Breast epithelium (tissue), 4 donors: ENCODE measurements at regions not wholly inside any gene's neighbourhood (a gene's known extent, or its start where the extent isn't known, plus 50 kb on each side); places are given as distances from the start of the nearest gene placed in this dataset.

Experiments
- DNase-seq, 2 donors: peaks; one replicate each; pipeline ENCODE4 v3.0.0-alpha.2; 2019; ENCODE audit warnings: low spot score in 2 of 2
- H3K27ac ChIP-seq, 2 donors: fragments of 200-600 bp; sonication (generic) in 1 of 2; one replicate each; pipeline ENCODE4 v1.5.1; 2016 to 2019; ENCODE audit warnings: mild to moderate bottlenecking in 1 of 2
- H3K27me3 ChIP-seq, 2 donors: fragments of 200-600 bp; sonication (generic) in 1 of 2; one replicate each; pipeline versions ENCODE4 v1.5.1 to v1.6.0; 2017 to 2019; ENCODE audit warnings: control low read depth in 1 of 2, mild to moderate bottlenecking in 1 of 2
- H3K36me3 ChIP-seq: fragments of 200-600 bp; one replicate; pipeline ENCODE4 v1.5.1; 2019
- H3K4me1 ChIP-seq, 2 donors: fragments of 200-600 bp; sonication (generic); one replicate each; pipeline ENCODE4 v1.5.1; 2016 to 2019; ENCODE audit warnings: control low read depth in 1 of 2
- H3K4me3 ChIP-seq, 3 donors: fragments of 200-600 bp; sonication (generic); 1 replicate in 2 of 3; 2 replicates in 1 of 3; pipeline ENCODE4 v1.5.1; 2016 to 2019; ENCODE audit warnings: mild to moderate bottlenecking in 3 of 3, moderate library complexity in 2 of 3
- H3K9me3 ChIP-seq, 2 donors: fragments of 200-600 bp; sonication (generic) in 1 of 2; one replicate each; pipeline ENCODE4 v1.5.1; 2016 to 2019; ENCODE audit warnings: control low read depth in 1 of 2
- POLR2A ChIP-seq: fragments of 450-650 bp; IDR thresholded peaks from one replicate; pipeline ENCODE4 v1.6.1; 2016; ENCODE audit warnings: antibody characterized with exemption, mild to moderate bottlenecking, moderate library complexity
- POLR2AphosphoS5 ChIP-seq, 3 donors: sonication (generic); formaldehyde crosslinking; IDR thresholded peaks; one replicate each; pipeline ENCODE4 v1.6.1; 2017; ENCODE audit warnings: antibody characterized with exemption in 3 of 3
- intact Hi-C: fragments of 100-400 bp; cut with DNase I; formaldehyde crosslinking; loops from one replicate; pipeline ENCODE4 v1.15.1; 2023; ENCODE audit warnings: low total_unique reads
- TF ChIP-seq, protein P1 (sequence below), 3 donors: fragments of 450-650 bp; IDR thresholded peaks; one replicate each; pipeline ENCODE4 v1.5.1; 2016 to 2017; ENCODE audit warnings: antibody characterized with exemption in 3 of 3, mild to moderate bottlenecking in 3 of 3, moderate library complexity in 3 of 3

DNA sequence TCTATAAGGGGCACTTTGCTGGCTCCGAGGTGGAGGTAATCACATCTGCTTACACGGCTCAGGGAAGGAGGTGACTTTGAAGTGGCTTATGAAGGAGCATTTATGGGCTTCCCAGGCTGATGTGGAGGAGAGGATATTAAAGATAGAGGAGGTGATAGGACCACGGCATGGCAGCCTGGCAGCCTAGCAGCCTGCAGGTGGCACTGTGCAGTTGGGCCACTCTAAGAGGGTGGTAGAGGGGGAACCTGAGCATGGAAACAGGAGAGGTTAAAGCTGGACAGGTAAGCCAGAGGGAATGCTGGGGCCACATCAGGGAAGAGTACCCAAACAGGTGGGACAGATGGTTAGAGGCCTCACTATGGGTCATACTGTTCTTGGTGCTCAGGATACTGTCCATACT is 375.0 kb downstream of the WDR72 start:
- Histone ChIP-seq H3K9me3 (no peaks in the 10 kb centered on the region), H3K27ac (no peak overlapping the region), H3K4me3 (no peak overlapping the region), H3K27me3 (no peaks in the 10 kb centered on the region), H3K4me1 (no peaks in the 10 kb centered on the region), H3K36me3 (no peaks in the 10 kb centered on the region)
- no peak for DNase-seq
- intact Hi-C loops, result no loop called here
- TF ChIP-seq, protein P1, sequence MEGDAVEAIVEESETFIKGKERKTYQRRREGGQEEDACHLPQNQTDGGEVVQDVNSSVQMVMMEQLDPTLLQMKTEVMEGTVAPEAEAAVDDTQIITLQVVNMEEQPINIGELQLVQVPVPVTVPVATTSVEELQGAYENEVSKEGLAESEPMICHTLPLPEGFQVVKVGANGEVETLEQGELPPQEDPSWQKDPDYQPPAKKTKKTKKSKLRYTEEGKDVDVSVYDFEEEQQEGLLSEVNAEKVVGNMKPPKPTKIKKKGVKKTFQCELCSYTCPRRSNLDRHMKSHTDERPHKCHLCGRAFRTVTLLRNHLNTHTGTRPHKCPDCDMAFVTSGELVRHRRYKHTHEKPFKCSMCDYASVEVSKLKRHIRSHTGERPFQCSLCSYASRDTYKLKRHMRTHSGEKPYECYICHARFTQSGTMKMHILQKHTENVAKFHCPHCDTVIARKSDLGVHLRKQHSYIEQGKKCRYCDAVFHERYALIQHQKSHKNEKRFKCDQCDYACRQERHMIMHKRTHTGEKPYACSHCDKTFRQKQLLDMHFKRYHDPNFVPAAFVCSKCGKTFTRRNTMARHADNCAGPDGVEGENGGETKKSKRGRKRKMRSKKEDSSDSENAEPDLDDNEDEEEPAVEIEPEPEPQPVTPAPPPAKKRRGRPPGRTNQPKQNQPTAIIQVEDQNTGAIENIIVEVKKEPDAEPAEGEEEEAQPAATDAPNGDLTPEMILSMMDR (IDR thresholded peaks at IDR 0.05), result no peak
- TF ChIP-seq POLR2A (no peak), POLR2AphosphoS5 (IDR thresholded peaks at IDR 0.05) (no peak)

DNA sequence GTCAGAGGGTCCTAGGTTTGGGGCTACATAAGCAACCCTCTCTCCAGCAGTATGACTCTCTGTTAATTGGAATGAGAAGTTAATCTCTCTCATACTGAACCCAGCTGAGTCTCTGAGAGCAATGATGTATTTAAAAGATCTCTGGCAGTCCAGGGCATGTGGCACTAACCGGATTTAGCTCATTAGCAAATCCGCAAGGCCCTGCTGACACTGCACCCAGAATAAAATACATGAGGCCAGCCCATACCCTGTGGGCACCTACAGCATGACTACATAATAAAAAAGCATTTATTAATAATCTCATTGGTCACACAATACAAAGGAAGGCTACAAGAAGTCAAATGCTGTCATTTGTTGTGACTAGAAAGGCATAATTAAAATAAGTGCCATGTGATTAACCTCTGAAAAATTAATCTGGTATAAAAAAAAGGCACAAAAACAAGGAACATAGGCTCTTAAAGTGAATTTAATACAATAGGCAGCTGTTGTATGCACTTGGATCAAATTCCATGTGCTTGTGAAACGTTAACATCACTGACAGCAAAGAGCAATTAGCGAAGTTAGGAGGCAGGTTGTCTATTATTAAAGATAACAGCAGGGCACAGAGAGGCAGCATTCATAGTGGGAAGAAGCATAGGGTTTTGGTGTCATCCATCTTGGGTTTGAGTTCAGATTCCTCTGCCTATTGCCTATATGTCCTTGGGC is 381.2 kb downstream of the WDR72 start:
- no peaks in the 10 kb centered on the region for H3K4me1 ChIP-seq
- intact Hi-C loops, result no loop called here
- TF ChIP-seq, protein P1 (IDR thresholded peaks at IDR 0.05), result no peak
- no peak for TF ChIP-seq POLR2A
- TF ChIP-seq POLR2AphosphoS5 (IDR thresholded peaks at IDR 0.05), result no peak
- no peak overlapping the region for H3K27ac ChIP-seq
- DNase-seq, result no peak
- H3K4me3 ChIP-seq, result no peak overlapping the region
- no peaks in the 10 kb centered on the region for H3K27me3 ChIP-seq
- H3K9me3 ChIP-seq, result no peaks in the 10 kb centered on the region
- H3K36me3 ChIP-seq, result no peaks in the 10 kb centered on the region

DNA sequence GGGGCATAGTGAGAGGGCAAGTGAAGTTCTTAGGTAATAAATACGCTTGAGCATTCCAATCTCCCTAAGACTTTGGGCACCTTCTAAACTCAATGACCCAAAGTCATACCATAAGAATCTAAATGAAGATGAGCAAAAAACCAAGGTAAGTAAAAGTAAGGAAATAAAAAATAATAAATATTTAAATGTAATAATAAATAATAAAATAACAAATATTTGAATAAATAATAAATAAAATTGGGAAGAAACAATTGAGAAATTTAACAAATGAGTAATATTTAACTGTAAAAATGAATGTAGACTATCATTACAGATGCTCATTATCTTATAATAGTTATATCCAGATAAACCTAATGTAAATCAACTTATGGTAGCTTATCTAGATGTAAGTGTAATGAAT is 391.7 kb downstream of the WDR72 start:
- Histone ChIP-seq H3K27me3 (no peaks in the 10 kb centered on the region), H3K4me3 (no peak overlapping the region), H3K36me3 (no peaks in the 10 kb centered on the region), H3K27ac (no peak overlapping the region), H3K9me3 (peaks cover 0 to 11% of the 10 kb centered on the region in 2 donors), H3K4me1 (no peaks in the 10 kb centered on the region)
- TF ChIP-seq POLR2AphosphoS5 (IDR thresholded peaks at IDR 0.05), result no peak
- intact Hi-C loops, result no loop called here
- DNase-seq, result no peak

DNA sequence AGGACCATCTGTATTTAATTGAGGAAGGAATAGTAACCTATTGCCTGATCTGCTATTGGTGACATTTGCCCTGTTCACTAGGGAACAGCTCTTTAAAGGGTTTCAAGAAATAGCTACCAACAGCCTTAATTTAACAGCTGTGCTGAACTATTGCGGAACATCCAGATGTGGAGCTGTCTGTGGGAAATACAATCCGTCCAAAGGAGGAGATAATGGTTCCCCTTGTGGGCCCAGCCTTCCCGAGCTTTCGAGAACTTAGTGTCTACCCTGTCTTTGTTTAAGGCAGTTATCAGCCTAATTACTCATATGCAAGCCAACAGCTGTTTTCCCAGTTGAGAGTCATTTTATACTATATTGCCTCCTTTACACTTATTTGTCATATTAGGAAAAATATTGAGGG is 398.6 kb downstream of the WDR72 start:
- TF ChIP-seq, protein P1 (IDR thresholded peaks at IDR 0.05), result no peak
- no peak for TF ChIP-seq POLR2A
- no peak for TF ChIP-seq POLR2AphosphoS5 (IDR thresholded peaks at IDR 0.05)
- no peaks in the 10 kb centered on the region for H3K27me3 ChIP-seq
- no peak overlapping the region for H3K4me3 ChIP-seq
- no peak overlapping the region for H3K27ac ChIP-seq
- no peak for DNase-seq
- H3K36me3 ChIP-seq, result no peaks in the 10 kb centered on the region
- intact Hi-C loops, result no loop called here
- no peaks in the 10 kb centered on the region for H3K4me1 ChIP-seq
- no peaks in the 10 kb centered on the region for H3K9me3 ChIP-seq

DNA sequence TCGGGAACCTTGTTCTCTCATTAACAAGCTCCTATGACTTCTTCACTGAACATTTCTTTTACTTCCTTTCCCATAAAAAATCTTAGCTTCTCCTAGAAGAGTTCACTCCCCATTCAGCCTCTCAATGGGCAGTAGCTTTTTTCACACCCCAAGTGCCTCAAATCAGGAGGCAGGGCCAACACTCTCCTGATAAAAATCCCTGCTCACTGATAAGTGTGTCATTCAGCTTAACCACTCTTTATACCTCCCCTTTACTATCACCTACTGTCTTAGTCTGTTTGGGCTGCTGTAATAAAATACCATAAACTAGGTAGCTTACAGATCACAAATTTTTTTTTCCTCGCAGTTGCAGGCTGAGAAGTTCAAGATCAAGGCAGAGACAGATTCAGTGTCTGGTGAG is 400.4 kb downstream of the WDR72 start:
- H3K27ac ChIP-seq, result no peak overlapping the region
- TF ChIP-seq POLR2A (no peak), POLR2AphosphoS5 (IDR thresholded peaks at IDR 0.05) (no peak)
- TF ChIP-seq, protein P1 (IDR thresholded peaks at IDR 0.05), result no peak
- no peak for DNase-seq
- H3K27me3 ChIP-seq, result no peaks in the 10 kb centered on the region
- intact Hi-C loops, result no loop called here
- no peaks in the 10 kb centered on the region for H3K9me3 ChIP-seq
- H3K36me3 ChIP-seq, result no peaks in the 10 kb centered on the region
- H3K4me1 ChIP-seq, result no peaks in the 10 kb centered on the region
- H3K4me3 ChIP-seq, result no peak overlapping the region
